GM19455 (cell line): ENCODE measurements at regions not wholly inside any gene's neighbourhood (a gene's known extent, or its start where the extent isn't known, plus 50 kb on each side); places are given as distances from the start of the nearest gene placed in this dataset.

Experiments
- ATAC-seq: cut with Tn5 transposase; IDR thresholded peaks from one replicate; pipeline ENCODE4 v1.9.1; 2021; ENCODE audit not compliant: unreplicated experiment

GRCh38 chr2:37471104-37471503 lies 126.7 kb downstream of the QPCT start:
- ATAC-seq, result no peak

DNA sequence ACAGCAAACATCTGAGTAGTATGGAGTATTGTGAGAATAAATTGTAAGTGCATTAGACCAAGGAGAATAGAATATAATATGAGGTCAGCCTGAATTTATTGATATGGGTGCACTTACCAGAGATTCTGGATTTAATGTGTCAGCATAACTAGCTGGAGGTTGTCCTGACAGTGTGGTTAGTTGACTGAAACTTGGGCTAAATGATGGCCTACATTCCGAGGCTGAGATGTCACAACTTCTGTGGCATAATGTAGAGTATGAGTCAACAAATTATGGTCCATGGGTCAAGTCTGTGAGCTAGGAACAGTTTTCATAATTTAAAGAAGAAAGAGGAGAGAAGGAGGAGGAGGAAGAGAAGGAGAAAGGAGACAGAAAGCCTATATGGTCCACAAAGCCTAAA lies 127.6 kb downstream of the QPCT start:
- ATAC-seq, result no peak

- no peak for ATAC-seq
Observed at GRCh38 chr2:37472959-37473358, 128.5 kb downstream of the QPCT start.

DNA sequence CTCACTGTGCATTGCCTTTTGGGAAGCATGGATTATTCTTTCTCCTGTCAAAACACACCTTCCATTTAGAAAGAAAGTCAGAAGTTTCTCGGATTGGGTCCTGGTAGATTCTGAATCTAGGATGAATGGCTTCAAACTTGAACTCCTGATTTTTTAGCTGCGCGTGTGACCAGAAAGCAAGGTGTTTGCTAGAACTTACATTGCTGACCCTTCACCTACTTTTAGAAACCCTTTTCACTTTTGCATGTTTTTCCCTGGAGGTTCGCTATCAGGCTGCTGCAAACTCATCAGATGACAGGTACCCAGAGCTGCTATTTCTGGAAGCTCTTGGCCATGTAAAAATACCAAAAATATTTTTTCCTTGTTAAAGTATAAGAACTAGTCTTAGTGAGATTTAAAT lies 132.0 kb downstream of the QPCT start:
- no peak for ATAC-seq

DNA sequence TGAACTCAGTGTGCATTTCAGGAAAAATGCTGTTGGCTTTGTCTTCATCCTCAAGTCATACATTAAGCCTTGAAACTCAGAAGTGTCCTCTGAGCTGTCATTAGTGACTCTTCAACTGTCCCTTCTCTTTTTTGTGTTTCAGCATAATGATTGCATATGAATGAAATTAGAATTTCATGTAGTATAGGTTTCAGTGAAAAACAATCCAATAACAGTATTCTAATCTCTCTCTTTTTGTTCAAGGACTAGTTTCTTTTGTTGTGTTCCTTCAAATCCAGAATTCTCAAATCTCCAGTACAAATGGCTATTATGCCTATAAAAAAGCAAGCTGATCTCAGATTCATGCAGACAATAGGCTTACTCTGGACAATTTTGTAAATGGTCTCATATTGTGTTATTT lies 133.5 kb downstream of the QPCT start:
- ATAC-seq, result no peak

DNA sequence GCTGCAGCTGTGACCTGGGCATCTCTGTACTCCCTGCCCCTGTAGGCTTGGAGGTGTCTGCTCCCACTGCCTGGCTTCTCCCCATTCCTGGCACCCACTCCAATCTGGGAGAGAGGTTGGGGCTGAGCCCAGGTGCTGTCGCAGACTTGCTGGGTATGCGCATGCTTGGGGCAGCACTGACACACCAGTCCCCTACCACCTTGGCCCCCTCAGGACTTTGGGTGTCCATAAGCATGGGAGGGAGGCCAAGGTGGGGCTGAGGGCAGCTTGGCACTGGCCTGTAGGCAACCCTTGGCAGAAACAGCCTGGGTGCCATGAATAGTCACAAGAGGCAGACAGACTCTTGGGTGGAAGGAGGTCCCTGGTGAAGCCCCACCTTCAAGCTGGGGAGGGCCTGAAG lies 136.8 kb downstream of the QPCT start:
- no peak for ATAC-seq

GRCh38 chr2:37489041-37489456 lies 144.6 kb downstream of the QPCT start:
- no peak for ATAC-seq

DNA sequence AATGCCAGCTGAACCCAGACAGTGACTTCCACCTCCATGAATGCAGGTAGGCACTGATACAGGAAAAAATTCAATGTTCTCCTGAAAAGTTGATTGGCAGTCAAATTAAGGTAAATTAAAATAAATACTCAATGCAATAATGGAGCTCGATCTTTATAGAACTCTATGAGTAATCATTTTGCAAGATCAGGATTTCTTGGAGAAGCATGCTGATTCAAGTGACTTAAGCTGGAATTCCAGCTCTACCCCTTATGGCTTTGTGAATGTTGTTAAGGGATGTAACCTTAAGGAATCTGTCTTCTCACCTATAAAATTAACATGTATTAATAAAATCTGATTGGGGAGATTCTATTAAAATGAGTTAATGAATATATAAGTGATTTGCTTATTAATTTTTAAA lies 145.1 kb downstream of the QPCT start:
- no peak for ATAC-seq

DNA sequence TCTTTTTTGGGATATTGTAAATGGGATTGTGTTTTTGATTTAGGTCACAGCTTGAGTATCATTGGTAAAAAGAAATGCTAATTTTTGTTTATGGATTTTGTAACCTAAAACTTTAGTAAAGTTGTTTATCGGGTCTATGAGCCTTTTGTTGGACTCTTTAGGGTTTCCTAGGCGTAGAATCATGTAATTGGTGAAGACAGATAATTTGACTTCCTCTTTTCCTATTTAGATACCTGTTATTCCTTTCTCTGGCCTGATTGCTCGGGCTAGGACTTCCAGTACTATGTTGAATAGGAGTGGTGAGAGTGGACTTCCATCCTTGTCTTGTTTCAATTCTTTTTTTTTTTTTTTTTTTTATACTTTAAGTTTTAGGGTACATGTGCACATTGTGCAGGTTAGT lies 149.0 kb downstream of the QPCT start:
- no peak for ATAC-seq

- ATAC-seq, result no peak
Observed at GRCh38 chr2:37499113-37499512, 154.7 kb downstream of the QPCT start.

GRCh38 chr2:37500031-37500430 lies 155.6 kb downstream of the QPCT start:
- ATAC-seq, result no peak

- no peak for ATAC-seq
Observed at GRCh38 chr2:37501113-37501512, 156.7 kb downstream of the QPCT start.

GRCh38 chr2:37506407-37507050 lies 162.1 kb downstream of the QPCT start:
- ATAC-seq, result no peak

GRCh38 chr2:37507051-37507410 lies 162.6 kb downstream of the QPCT start:
- no peak for ATAC-seq

GRCh38 chr2:37507703-37508102 lies 163.3 kb downstream of the QPCT start:
- ATAC-seq, result no peak

DNA sequence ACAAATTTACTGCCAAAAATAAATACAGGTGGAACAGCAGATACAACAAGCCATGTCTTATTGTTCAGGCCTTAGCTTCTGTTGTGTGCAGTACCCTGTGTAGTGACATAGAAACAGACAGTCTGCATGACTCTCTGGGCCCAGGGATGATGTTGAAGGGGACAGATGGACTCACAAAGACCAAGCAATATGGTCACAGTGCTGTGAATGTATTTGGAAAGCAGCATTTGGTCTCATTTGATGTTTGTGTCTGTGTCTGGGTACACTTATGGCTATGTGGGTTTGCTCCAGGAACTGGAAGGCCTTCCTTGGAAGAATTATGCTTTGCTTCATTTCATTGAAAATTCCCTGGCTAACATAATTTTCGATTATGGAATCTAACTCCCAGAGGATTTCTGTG lies 158.5 kb downstream of the CDC42EP3 start:
- no peak for ATAC-seq

- ATAC-seq, result no peak
Observed at GRCh38 chr2:37523814-37524362, 147.6 kb downstream of the CDC42EP3 start.

DNA sequence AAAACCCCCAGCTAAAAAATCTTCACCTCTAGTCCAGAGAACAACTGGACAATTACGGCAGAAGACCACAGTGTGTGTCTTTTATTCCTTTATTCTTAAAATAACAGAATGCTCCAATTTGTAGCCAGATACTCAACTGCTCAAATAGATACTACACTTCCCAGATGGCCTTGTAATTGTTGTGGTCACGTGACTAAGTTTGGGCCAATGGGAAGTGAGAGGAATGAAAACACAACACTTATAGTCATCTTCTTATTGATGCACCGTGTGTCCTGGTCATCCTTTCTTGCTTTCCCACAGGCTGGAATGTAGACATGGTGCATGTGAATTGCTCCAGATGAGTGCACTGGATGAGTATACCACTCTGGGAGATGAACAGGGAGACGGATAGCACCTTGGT lies 145.1 kb downstream of the CDC42EP3 start:
- ATAC-seq, result no peak

DNA sequence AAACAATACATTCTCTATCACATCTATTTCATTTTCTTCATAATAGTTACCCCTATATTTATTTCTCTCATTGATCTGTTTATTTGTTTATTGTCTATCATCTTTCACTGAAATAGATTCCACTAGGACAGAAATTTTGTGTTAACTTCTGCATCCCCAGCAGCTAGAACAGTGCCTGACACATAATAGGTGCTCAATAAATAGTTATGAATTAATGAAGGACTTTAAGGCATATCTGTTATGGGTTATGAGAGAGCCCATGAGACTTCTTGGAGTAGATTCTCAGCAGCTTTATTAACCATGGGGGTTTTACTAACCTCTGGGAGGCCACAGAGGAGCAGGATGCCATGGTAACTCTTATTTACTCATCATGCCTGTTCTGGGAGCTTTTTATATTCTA lies 144.6 kb downstream of the CDC42EP3 start:
- ATAC-seq, result no peak

DNA sequence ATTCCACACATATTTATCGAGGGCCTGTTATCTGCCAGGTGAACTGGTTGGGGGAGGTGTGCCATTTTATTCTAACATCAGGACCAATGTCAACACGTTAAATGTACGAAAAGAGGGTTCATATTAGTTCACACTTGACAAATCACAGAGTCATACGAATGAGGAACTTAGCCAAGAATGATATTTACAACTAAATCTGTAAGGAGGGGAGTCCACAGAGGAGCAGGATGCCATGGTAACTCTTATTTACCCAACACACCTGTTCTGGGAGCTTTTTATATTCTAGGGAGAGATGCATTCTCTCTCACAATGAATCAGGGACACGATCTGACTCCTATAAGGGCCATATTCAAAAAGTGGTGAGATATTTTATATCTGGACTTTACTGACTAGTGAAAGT lies 144.1 kb downstream of the CDC42EP3 start:
- no peak for ATAC-seq

- ATAC-seq, result no peak
Observed at GRCh38 chr2:37529830-37530415, 141.5 kb downstream of the CDC42EP3 start.

DNA sequence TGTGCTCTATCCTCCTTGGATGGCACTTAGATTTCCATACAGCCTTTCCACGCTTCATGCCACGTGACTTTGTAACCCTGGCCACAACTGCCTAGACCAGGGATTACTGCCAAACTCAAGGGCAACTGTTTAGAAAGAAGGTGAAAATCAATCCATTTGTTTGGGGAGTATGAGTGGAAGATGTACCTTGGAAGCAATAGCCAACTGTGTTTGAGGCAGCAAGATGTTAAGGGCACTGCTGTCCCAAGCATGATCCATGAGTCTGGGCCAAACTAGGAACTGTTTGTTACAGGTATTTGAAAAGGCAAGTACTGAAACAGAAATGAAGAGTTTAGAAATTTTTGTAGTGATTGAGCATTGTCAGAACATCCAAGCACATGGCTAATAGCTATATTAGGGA lies 138.9 kb downstream of the CDC42EP3 start:
- no peak for ATAC-seq

GRCh38 chr2:37537316-37537715 lies 134.1 kb downstream of the CDC42EP3 start:
- ATAC-seq, result no peak
